Posterior vena cava (tissue), 2 donors: ENCODE measurements at regions not wholly inside any gene's neighbourhood (a gene's known extent, or its start where the extent isn't known, plus 50 kb on each side); places are given as distances from the start of the nearest gene placed in this dataset.

ENCODE experiments used
- DNase-seq: peaks from one replicate; pipeline ENCODE4 v3.0.0-alpha.2; 2020; ENCODE audit warnings: low spot score
- intact Hi-C, 2 donors: fragments of 100-400 bp; cut with DNase I; formaldehyde crosslinking; loops; one replicate each; pipeline versions ENCODE4 v1.14.1 to v1.14.2; 2022 to 2023
- donor health status: DM: yes; HTN: yes; CAD: no.
- donor health status: DM: yes; HTN: yes; CAD: no.

DNA sequence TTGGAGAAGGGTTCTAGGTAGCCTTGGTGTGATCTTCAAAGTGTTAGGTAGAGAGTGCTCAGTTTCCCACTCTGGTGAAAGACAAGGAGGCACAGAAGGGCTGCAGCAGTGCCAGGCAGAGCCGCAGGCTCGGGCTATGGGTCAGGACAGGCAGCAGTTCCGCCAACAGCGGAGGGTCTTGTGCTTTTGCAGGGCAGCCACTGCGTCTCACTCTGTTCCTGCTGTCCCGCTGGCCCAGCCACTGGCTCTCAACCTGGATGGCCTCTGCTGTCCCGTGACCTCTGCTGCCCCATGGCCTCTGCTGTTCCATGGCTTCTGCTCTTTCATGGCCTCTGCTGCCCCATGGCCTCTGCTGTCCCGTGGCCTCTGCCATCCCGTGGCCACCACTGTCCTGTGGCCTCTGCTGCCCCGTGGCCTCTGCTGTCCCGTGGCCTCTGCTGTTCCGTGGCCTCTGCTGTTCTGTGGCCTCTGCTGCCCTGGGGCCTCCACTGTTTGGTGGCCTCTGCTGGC is 175.7 kb downstream of the URI1 start:
- DNase-seq, result peak; percentile 64
- intact Hi-C loops, result no loop called here

DNA sequence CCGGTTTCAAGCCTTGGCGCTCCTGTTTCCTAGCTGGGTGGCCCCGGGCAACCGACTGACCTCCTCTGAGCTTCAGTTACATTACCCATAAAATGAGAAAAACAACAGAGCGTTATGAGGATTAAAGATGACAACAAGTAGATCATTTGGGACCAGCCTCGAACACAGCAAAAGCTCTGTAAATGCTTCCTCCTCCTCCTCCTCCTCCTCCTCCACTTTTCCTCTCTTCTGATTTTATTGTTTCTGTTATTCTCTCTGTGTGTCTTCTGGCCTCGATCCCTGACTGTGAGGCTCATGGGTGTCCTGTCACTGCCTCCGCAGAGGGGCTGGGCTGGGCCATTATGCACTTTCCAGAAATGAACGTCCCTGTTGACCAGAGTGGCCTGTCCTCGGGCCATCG is 176.2 kb downstream of the URI1 start:
- DNase-seq, result no peak
- intact Hi-C loops, result no loop called here

DNA sequence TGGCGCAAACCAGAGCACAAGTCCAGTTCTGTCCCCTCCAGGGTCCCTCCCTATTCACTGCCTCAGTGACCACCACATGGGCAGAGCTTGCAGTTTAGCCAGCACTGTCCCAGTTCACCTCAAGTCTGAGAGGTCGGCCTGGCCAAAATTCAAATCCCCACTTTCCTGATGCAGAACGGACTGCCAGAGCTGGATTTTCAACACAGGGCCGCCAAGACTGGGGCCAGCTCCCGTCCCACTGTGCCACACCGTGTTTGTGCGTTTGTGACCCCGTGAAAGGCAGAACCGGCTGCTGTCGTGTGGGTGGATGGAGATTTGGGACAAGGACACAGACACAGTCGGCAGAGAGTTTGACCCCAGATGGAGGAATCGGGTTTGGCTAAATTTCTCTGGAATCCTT is 176.7 kb downstream of the URI1 start:
- intact Hi-C loops, result no loop called here
- DNase-seq, result peak; percentile 67

DNA sequence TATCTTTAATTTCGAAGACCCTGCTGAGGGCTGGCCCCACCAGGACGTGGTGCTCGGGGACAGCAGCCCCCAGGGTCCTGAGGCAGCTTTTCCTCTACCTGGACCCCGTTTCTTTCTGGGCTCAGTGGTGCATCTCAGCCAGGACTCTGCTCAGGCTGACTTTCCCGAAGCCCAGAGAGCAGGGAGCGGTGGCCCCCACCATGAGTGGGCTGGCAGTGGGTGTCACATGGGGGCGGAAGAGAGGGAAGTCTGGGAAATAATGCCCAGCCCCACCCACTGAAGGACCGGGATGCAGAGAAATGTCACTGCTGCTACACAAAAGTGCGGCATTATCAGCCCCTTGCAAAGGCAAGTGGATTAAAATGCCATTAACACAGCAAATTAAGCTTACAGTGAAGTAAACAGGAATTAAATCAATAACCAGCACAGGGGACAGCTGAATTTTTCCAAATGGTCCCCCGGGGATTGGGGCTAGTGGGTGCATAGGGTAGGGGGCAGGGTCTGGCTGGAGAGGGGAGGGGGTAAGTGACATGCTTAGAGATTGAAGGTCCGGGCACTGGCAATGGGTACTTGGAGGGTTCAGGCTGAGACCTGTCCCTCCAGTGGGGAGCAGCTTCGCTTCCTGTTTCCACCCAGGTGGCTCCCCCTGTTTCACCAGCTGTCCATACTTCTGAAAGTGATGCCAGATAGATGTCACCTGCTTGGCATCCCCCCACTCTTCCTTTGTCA is 177.3 kb downstream of the URI1 start:
- peak; percentile 63 for DNase-seq
- intact Hi-C loops, result no loop called here

DNA sequence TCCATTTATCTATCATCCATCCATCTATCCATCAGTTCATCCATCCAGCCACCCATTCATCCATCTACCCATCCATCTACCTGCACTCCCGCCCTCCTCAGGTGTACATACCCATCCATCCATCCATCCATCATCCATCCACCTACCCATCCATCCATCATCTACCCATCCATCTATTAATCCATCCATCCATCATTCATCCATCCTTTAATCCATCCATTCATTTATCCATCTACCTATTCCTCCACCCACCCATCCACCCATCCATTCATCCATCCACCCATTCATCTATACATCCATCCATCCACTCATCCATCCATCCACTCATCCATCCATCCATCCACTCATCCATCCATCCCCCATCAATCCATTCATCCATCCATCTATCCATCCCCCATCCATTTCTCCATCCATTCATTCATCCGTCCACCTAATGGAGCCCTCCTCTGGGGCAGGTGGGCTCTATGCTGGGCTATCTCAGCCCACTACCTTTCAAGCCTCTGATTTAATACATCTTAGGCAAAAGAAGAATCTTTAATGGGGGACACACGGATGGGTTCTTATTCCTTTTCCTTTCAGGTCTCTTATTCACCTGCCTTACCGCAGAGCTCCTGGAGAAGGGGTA is 178.9 kb downstream of the URI1 start:
- intact Hi-C loops, result no loop called here
- peak; percentile 7 for DNase-seq

DNA sequence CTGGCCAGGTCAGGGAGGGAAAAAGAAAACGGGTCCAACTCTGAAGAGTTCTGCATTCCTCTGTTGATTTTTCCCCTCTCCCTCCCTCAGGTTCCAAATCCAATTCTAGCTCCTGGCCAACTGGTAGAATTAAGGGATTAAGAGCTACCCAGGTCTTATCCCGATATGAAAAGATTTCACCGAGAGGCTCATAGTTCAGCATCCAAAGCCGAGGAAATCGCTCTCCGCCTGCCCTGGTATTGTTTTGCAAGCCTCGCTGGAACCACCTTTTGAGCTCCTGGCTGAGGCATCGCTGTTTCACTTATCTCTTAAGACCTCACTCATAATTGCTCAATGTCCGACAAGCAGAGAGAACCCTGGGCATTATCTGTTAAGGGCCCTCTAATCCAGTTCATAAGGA is 180.4 kb downstream of the URI1 start:
- intact Hi-C loops, result no loop called here
- no peak for DNase-seq

DNA sequence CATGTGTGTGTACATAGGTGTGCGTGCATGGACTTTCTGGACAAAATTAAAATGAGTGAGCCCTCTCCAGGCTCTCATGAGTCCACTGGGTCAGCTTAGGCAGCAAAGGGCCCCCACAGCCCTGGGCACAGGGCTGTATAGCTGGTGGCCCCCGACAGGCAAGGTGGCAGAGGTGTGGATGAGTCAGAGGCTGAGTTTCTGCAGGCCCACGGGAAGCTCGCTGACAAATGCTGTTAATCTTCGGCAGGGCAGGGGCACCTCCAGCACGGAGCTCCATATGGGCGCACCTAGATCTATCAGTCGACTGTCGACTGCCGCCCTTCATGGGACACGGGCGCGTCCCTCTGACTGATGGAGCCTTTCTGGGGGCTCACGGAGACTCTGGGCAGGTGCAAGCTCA is 181.1 kb downstream of the URI1 start:
- intact Hi-C loops, result no loop called here
- DNase-seq, result peak; percentile 58

DNA sequence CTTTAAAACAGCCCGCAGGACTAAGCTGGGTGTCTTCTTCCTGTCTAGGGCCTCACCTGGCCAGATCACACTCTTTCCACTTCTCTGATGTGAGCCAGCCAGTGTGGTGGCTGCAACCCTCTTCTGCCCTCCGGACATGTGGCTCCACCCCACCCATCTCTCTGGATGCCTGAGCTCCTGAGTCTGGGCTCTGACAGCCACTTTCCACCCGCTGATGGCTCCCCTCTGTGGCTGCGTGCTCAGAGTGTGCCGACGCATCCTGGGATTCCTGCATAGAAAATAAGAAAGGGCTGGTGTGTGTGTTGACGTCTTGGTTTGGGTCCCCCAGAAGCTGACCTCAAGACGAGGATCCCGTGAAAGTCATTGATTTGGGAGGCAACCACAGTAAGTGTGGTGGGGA is 181.6 kb downstream of the URI1 start:
- DNase-seq, result no peak
- intact Hi-C loops, result no loop called here

DNA sequence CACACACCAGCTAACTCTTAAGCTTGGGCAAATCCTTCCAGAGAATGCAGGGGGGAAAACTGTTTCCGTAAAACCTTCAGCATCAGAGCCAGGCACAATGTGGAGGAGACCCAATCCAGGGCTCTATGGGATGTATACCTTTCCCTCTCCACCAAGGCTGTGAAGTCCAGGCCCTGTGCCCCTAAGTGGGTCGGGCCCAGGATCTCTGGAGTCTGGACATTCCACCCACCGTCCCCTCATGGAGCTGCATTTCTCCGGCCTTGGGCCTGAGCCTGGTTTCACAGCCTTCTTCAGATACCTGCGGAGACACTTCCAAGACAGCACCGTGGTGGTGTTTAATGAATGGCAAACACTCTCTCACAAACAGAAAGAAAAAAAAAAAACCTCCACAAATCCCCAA is 186.2 kb downstream of the URI1 start:
- intact Hi-C loops, result no loop called here
- DNase-seq, result peak; percentile 44

DNA sequence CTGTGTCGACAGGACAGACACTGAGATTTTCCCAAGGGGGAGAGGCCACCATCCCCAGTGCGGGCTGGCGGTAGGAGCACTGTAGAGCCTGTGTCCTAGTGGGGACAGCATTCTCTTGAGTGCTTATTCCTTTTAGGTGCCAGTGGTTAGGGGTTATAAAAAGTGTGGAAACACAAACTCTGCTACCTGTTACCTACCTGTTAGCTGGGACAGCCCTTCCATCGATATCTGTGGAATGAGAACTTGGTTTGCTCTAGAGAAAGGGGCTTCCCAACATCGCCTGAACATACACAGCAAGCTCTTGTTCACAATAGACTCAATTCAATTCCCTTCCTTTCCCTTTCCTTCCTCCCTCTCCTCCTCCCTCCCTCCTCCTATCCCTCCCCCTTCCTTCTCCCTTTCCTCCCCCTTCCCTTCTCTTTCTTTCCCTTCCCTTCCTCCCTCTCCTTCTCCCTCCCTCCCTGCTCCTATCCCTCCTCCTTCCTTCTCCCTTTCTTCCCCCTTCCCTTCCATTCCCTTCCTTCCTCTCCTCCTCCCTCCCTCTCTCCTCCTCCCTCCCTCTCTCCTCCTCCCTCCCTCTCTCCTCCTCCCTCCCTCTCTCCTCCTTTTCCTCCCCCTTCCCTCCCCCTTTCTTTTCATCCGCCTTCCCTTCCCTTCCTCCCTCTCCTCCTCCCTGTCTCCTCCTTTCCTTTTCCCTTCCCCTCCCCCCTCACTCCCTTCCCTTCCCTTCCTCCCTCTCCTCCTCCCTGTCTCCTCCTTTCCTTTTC is 188.5 kb downstream of the URI1 start:
- no peak for DNase-seq
- intact Hi-C loops, result no loop called here

DNA sequence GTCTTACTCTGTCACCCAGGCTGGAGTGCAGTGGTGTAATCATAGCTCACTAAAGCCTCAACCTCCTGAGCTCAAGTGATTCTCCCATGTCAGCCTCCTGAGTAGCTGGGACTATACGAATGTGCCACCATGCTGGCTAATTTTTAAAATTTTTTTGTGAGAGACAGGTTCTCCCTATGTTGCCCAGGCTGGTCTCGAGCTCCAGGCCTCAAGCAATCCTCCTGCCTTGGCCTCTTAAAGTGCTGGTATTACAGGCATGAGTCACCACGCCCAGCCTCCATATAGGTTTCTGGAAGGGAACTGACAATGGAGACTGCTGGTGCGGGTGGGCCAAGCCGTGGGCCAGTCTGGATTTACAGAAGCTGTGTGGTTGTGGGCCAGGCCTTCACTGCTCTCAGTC is 189.2 kb downstream of the URI1 start:
- no peak for DNase-seq
- intact Hi-C loops, result no loop called here

DNA sequence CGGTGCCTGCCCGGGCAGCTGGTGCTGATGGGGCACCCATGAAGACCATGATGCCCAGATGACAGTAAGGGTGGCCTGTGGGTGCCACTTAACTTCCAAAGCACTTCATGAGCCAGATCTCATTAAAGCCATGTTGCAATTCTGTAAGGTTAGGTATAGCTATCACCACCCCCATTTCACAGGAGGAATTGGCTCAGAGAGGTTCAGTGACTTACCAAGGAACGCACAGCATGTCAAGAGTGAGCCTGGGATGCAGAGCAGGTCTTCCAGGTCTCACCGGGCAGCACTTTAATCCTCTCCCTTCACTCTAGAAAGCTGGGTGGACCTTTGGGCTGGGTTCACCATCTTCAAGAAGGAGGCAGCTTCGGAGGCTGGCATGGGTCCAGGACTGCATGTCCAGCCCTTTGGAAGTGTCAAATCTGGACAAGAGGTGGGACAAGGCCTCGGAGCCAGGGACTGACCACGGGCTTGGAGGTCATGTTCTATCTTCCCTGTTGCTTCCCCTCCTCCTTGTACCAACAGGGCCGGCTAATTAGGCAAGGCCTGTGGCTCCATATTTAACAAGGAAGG is 189.8 kb downstream of the URI1 start:
- intact Hi-C loops, result no loop called here
- no peak for DNase-seq

DNA sequence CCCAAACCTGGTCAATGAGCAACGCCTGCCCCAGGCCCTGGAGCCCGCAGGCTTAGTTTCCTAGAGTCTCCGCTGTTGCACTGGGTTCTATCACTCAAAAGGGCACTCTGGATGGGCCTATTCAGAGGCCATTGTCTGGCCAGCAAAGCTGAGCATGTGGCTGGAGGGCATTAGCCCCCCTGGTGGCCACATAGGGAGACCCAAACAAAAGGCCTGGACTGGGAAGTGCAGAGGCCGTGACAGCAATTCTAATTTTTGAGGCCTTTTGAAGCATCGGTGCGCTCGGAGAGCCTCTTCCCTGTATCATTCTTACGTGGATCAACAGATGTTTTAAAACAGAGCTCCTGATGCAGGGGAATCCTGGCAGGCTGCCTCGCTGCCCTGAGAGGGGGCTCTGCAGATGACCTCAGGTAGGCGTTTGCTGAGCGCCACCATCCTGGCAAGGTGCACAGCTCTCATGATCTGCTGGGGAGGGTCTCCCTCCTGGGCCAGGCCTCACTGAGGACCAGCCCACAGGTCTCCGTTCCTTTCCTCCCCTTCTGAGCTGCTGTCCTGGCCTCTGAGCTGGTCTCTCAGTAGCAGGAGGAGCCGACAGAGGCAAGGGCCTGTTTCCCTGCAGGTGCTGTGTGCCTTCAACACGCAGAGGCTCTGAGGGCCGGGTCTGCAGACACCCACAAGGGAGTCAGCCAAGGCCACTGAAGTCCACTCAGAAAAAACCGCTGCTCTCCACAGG is 190.5 kb downstream of the URI1 start:
- no peak for DNase-seq
- intact Hi-C loops, result no loop called here

DNA sequence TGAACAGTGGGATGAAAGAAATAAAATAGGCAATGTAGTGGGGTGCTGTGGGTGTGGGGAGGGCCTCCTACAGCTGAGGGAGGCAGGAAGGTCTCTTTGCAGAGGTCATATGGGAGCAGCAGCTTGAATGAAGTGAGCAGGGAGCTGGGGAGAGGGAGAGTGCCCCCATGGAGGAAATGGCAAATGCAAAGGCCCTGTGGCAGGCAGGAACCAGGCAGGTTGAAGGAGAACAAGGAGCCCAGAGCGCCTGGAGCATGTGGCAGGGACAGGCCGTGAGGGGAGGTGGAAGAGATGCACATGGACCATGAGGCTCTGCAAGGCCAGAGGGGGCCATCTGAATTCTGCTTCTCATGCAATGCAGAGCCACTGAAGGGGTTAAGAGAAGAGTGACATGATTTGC is 191.8 kb downstream of the URI1 start:
- no peak for DNase-seq
- intact Hi-C loops, result no loop called here

DNA sequence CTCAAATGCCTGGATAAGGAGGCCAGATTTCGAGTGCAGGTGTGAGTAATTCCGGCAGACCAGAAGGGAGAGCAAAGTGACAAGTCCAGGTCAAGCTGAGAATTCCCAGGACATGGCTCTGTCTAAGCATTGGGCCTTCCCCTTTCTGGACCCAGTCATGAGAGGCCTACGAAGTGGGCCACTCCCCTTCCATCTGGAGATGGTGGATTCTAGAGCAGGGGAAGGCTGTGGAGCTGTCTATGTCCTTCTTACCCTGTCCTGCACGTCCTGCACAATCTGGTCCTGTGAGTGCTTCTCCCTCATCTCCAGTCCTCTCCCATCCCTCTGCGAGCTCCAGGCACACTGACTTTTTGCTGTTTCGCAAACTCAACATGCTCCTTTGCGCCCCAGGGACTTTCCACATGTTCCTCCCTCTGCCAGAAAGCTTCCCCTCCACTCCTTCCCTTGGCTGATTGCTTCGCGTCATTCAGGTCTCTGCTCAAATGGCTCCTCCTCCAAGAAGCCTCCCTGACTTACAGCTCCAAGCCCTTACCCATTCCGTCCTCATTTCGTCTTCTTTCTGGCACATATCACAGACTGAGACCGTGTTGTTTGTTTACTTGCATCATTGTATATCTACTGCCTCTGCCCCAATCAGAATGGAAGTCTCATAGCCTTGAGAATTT is 193.2 kb downstream of the URI1 start:
- intact Hi-C loops, result no loop called here
- DNase-seq, result peak; percentile 38

DNA sequence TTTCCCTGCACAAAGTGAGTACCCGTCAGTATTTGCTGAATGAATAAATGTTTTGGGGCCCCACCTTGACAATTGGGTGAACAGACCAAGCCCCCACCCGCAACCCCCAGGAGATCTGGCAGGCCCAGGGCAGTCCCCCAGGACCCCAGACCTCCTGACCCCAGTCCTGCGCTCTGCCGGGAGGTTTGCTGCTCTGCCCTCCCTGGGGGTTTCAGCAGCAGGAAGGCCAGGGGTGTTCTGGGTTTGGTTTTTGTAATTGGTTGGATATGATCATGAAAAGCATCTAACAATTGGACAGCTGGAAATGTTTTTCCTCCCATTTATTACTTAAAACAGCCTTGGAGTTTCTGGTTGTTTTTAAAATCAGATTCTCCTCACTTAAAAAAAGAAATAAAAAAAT is 193.8 kb downstream of the URI1 start:
- intact Hi-C loops, result no loop called here
- DNase-seq, result peak; percentile 31

DNA sequence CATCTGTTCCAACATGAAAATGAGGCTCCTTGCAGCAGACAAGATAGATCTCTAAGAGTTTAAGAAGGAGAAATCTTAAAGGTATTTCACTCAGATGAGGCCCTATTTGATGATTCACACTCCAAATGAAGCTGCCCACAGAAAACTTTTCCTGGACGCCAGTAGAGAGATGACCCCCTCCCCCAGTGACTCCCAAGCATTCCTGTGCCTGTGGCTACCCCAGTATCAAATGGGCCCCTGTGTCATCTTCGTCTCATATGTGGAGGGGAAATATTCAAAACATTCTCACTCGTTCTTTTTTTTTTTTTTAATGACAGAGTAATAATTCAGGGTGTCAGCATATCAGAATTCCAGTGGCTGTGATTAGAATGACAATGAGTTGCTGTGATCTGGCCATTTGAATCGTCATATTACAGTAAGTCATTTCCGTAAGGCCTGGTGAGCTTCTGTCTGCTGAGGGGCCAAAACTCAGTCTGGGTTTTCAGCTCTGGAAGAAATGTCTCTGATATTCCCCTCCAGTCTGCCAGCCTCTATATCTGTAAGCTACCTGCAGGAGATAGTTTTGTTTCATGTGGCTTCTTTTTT is 194.7 kb downstream of the URI1 start:
- intact Hi-C loops, result no loop called here
- no peak for DNase-seq

DNA sequence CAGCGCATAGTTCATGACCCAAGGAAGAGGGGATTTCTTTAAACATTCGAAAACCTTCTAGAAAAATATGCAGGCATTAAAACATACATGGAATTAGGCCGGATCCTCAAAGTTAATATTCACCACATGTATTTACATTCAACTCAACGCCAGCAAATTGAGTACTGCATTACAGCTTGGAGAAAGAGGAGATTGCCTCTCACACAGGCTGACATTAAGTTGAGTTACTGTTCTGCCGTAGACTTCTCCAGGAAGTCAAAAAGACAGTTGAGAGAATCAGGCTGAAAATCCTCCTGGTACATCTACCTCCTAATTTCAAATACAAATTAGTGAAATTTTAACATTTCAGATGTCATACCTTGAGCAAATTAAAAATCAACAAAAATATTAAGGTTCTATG is 195.7 kb downstream of the URI1 start:
- no peak for DNase-seq
- intact Hi-C loops, result no loop called here
